22Rv1 (cell line): ENCODE measurements at regions not wholly inside any gene's neighbourhood (a gene's known extent, or its start where the extent isn't known, plus 50 kb on each side); places are given as distances from the start of the nearest gene placed in this dataset.

Source experiments
- ZFX ChIP-seq: fragments of 450-650 bp; IDR thresholded peaks from 2 replicates; pipeline ENCODE4 v1.6.1; 2017; ENCODE audit warnings: antibody characterized with exemption, borderline replicate concordance
- TF ChIP-seq, protein P1 (sequence below): fragments of 450-650 bp; IDR thresholded peaks from 2 replicates; pipeline ENCODE4 v1.5.1; 2017; ENCODE audit warnings: mild to moderate bottlenecking

DNA sequence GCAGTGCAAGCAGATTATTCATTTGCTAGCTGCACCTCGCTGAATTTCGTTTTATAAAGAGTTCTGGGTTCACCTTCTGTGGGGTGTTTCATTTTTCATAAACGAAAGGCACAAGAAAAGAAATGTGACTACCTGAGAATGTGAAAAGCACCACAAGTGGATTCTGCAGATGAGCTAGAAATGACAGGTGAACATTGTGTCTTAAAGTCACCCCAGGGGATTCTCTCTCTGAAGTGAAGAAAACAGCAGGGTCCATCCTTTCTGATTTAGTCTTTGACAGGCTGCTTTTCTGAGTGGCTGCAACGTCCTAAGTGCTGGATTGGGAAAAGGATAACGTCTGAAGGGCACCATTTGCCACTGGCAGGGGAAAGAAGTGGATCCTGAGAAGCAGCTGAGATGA is 469.3 kb downstream of the SPATA31D1 start:
- TF ChIP-seq, protein P1, sequence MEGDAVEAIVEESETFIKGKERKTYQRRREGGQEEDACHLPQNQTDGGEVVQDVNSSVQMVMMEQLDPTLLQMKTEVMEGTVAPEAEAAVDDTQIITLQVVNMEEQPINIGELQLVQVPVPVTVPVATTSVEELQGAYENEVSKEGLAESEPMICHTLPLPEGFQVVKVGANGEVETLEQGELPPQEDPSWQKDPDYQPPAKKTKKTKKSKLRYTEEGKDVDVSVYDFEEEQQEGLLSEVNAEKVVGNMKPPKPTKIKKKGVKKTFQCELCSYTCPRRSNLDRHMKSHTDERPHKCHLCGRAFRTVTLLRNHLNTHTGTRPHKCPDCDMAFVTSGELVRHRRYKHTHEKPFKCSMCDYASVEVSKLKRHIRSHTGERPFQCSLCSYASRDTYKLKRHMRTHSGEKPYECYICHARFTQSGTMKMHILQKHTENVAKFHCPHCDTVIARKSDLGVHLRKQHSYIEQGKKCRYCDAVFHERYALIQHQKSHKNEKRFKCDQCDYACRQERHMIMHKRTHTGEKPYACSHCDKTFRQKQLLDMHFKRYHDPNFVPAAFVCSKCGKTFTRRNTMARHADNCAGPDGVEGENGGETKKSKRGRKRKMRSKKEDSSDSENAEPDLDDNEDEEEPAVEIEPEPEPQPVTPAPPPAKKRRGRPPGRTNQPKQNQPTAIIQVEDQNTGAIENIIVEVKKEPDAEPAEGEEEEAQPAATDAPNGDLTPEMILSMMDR: no peak
- TF ChIP-seq ZFX: no peak
